ENCODE measurements at regions not wholly inside any gene's neighbourhood (a gene's known extent, or its start where the extent isn't known, plus 50 kb on each side); places are given as distances from the start of the nearest gene placed in this dataset.

DNA sequence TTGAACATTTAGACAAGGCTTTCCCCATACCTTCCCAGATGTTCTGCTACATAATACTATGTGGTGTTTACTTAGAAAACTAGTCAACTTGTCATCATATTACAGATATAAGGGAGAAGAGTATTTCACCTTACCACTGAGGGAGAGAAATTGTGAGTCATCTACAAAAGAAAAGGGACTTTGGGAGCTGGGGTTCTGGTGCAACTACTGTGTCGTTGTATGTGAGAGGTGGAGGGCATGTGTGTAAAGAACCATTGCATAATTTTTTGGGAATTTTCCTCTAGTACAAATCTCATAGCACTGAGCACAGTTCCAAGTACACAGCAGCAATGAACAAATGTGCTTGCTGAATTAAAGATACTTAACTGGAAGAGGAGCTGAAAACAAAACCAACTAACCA is 665.6 kb downstream of the DHX35 start:
- no peak for DNase-seq

DNA sequence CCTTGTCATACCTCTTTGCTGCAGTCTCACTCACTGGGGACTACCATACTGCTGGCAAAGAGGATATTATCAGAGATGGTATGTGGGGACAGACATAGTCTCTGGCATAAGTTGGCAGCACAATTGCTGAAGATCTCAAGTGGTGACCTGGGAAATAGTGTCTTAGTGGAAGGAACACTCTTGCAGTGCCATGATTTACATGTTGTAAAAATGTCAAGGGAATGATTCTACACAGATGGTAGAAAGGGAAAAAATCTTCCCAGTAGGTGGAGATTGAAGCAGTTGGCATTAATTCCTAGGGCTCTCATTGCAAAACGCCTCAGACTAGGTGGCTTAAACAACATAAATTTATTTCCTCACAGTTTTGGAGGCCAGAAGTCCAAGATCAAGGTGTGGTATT is 662.2 kb downstream of the DHX35 start:
- no peak for DNase-seq
- in situ Hi-C loops (cut with HindIII; ENCODE audit: low pct_ligation_motif_present, low pct_unique_long_range_greater_than_20kb, low sequenced_read_pairs): no loop called here

More for the DNA sequence above, 665.6 kb downstream of the DHX35 start:
- in situ Hi-C loops (cut with HindIII; ENCODE audit: low pct_ligation_motif_present, low pct_unique_long_range_greater_than_20kb, low sequenced_read_pairs): no loop called here

DNA sequence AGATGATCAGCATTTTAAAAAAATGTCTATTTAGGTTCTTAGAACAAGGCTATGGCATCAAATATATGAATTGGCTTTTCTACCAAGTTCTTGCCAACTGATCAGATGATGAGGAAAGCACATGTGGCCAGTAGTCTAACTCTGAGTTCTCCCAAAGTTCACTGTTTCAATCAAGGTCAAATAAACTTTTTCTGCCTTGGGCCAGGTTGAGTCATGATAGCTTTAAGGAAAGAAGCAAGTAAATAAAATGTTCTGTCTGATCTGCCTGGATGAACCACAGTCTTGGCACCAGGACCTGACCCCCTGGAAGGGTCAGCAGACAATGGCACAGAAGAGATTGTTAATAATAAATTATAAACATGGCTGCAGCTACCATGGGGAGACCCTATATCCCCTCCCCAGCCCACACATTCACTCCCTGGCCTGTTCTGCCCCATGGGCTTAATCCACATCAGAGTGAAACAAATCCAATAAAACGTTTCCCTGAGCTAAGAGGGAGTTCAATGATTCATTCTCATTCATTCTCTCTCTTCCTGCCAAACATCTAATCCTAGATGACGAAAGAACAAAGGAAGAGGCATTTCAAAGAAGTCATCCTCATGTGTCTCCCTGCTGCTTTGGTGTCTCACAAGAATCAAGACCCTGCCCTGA is 661.6 kb downstream of the DHX35 start:
- no peak for DNase-seq
- in situ Hi-C loops (cut with HindIII; ENCODE audit: low pct_ligation_motif_present, low pct_unique_long_range_greater_than_20kb, low sequenced_read_pairs): no loop called here

DNA sequence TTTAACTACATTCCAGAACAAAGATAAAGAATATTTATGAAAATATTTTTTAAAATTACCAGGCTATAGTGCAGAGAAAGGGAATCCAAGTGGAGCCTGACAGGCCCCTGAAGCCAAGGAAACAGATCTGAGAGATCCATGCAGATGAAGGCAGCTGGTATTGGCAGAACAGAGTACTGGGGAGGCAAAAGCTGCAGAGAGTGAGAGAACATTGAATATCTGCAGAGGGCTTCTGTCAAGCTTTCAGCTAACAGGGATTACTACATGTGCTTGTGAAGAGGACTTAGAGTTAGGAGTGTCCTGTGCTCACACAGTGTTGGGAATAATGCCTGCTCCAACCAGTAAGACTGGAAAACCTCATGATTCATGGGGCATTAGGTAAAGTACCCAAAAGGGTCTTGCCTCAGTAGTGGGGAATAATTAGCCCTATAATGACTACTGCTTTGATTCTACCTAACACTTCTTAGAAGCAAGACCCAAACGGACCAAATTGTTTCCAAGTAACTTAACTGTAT is 657.2 kb downstream of the DHX35 start:
- in situ Hi-C loops (cut with HindIII; ENCODE audit: low pct_ligation_motif_present, low pct_unique_long_range_greater_than_20kb, low sequenced_read_pairs): no loop called here
- no peak for DNase-seq

DNA sequence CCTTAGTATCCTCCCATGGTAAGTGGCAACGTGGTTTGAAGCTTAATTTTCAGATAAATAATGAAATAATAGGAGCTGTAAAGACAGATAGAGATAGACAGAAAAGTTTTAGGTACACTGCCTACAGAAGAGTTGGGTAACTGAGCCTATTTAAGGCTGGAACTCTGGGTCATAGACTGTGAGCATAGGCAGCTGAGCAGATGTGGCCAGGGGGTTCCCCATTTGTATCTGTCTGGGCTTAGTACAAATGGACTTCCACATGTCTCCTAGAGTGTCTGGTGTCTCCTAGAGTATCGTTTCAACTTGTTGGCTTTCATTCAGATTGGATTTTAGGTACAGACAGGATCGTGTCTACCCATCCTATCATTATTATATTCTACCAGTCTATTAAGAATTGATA is 649.8 kb downstream of the DHX35 start:
- DNase-seq: no peak
- in situ Hi-C loops (cut with HindIII; ENCODE audit: low pct_ligation_motif_present, low pct_unique_long_range_greater_than_20kb, low sequenced_read_pairs): no loop called here

DNA sequence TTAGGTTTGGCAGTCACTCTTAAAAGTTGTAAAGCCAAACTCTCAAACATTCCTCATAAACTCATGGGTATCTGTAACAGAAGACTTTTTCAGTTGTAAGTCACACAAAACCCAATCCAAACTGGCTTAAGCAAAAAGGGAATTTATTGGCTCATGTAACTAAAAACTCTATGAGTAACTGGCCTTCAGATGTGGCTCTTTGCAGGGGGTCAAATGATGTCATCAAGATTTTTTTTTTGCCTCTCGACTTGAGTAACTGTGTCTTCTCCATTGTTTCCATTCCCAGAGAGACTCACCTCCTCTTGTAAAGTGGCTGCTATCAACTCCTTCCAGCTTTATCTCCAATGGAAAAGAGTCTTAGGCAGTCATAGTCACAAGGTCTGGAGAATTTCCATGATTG is 645.0 kb downstream of the DHX35 start:
- in situ Hi-C loops (cut with HindIII; ENCODE audit: low pct_ligation_motif_present, low pct_unique_long_range_greater_than_20kb, low sequenced_read_pairs): no loop called here
- no peak for DNase-seq

DNA sequence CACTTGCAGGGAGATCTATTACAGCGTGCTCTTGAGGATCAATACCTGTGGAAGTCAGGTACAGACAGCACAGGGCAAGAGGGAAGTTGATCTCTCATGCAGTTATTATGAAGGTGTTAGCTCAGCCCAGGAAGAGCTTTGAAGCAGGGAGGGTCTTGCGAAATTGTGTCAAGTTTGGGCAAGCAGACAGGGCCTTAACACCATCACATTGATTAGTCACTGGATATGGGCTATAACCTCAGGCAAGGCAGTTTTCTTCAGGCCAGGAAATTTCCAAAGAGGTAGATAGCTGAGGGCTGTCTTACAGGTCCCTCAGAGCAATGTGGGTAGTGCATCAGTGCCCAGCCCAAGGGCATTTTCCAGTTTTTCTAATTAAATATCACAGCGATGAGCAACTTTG is 643.8 kb downstream of the DHX35 start:
- DNase-seq: no peak

DNA sequence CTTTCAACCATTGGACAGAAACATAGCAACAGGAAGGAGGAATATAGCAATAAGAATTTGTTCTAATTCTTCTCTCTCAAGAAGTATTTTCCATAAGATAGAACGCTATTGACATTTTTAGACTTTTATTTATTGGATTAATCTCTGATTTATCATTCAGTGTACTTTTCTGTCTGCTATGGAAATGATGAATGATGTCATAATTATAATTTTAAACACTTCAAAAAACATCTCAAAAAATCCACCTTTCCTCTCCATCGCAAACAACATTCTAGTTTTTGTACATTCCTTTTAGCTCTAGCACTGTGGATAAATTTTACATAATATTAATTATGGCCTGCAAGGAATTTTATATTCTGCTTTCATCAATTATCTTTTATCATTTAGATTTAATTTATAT is 643.2 kb downstream of the DHX35 start:
- in situ Hi-C loops (cut with HindIII; ENCODE audit: low pct_ligation_motif_present, low pct_unique_long_range_greater_than_20kb, low sequenced_read_pairs): no loop called here
- no peak for DNase-seq

More for the DNA sequence above, 643.8 kb downstream of the DHX35 start:
- in situ Hi-C loops (cut with HindIII; ENCODE audit: low pct_ligation_motif_present, low pct_unique_long_range_greater_than_20kb, low sequenced_read_pairs): no loop called here

DNA sequence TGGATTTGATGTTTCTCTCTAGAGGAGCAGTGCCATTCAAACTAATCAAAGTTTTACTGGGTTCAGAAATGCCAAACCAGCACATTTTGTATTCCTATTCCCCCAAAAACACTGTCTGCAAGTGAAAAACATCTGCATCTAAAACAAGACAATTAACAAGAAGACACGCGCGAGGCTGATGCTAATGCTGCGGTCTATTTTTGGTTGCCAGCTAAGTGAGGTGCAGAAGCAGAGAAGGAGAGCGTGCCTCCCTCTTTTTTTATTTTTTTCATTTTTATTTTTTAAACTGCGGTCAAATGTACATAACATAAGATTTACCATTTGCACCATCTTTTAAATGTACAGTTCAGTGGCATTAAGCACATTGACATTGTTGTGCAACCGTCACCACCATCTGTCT is 641.1 kb downstream of the DHX35 start:
- in situ Hi-C loops (cut with HindIII; ENCODE audit: low pct_ligation_motif_present, low pct_unique_long_range_greater_than_20kb, low sequenced_read_pairs): no loop called here
- DNase-seq: no peak

DNA sequence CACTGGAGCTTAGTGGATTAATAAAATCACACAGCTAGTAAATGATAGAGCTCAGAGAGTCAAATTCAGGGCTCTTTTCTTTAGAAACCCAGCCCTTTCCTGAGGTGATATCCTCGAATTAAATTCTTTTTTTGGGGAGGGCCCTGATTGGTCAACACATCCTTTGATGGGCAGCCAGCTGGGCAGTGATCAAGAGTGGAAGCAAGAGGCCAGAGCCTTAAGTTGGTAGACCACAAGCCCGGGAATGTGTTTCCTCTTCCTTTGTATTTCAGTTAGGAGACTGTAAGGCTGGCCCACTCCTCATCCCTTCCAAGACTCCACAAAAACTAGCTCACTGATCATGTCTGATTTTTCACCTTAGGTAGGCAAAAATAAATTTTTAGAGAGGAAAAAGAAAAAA is 640.5 kb downstream of the DHX35 start:
- no peak for DNase-seq
- in situ Hi-C loops (cut with HindIII; ENCODE audit: low pct_ligation_motif_present, low pct_unique_long_range_greater_than_20kb, low sequenced_read_pairs): no loop called here

DNA sequence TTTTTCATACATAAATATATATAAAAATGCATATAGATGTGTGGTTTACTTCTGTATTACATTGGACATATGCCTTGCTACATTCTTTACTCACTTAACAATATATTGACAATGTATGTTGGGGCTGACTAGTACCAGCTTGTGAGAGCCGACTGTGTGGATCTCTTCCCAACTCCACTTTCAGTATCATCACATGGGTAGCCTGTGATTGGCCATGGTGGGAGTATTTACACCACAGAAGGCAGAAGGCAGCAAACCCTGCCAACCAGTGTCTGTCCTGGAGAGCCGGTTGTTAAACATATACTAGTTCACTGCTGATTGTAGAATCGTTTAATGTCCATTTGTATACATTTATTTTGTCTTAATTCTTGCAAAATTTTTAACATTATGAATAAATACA is 638.7 kb downstream of the DHX35 start:
- DNase-seq: no peak
- in situ Hi-C loops (cut with HindIII; ENCODE audit: low pct_ligation_motif_present, low pct_unique_long_range_greater_than_20kb, low sequenced_read_pairs): no loop called here

DNA sequence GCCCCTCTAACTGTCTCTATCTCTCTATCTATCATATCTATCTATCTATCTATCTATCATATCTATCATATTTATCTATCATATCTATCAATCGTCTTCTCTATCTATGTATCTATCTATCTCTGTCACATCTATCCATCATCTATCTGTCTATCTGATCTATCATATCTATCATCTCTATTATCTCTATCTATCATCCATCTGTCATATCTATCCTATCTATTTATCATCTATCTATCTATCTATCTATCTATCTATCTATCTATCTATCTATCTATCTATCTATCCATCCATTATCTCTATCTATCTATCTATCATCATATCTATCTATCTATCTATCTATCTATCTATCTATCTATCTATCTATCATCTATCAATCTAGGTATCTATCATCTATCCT is 638.0 kb downstream of the DHX35 start:
- no peak for DNase-seq
- in situ Hi-C loops (cut with HindIII; ENCODE audit: low pct_ligation_motif_present, low pct_unique_long_range_greater_than_20kb, low sequenced_read_pairs): no loop called here

DNA sequence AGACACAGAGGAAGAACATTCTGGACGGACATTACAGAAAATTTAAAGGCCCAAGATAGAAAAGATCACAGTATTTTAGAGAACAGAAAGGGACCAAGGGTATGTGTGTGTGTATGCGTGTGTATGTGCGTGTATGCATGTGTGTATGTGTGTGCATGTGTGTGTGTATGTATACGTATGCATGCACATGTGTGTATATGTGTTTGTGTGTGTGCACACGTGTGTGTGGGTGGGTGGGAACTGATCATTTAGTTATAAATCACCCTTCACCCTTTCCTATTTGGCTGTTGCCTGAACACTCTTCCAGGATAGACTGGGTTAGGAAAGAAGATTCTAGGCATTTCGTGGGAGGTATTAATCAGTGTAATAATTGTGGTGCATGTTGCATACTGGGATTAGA is 634.4 kb downstream of the DHX35 start:
- DNase-seq: no peak
- in situ Hi-C loops (cut with HindIII; ENCODE audit: low pct_ligation_motif_present, low pct_unique_long_range_greater_than_20kb, low sequenced_read_pairs): no loop called here

DNA sequence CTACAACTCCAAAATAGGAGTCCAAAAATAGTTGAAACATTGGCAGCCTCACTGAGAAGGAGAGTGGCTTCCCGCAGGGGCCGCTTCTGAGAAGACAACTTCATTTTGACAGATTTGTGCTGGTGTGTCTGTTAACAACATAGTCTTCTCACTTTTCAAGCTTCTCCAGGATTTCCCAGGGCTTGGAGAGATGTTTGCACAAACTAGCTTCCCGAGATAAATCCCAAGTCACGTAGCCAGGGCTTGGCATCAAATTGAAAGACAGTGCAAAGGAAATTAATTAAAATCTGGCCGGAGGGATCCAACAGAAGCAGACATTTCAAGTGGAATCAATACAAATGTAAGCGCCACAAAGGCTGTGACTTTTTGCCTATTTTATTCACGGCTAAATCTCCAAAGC is 630.2 kb downstream of the DHX35 start:
- in situ Hi-C loops (cut with HindIII; ENCODE audit: low pct_ligation_motif_present, low pct_unique_long_range_greater_than_20kb, low sequenced_read_pairs): no loop called here
- no peak for DNase-seq

DNA sequence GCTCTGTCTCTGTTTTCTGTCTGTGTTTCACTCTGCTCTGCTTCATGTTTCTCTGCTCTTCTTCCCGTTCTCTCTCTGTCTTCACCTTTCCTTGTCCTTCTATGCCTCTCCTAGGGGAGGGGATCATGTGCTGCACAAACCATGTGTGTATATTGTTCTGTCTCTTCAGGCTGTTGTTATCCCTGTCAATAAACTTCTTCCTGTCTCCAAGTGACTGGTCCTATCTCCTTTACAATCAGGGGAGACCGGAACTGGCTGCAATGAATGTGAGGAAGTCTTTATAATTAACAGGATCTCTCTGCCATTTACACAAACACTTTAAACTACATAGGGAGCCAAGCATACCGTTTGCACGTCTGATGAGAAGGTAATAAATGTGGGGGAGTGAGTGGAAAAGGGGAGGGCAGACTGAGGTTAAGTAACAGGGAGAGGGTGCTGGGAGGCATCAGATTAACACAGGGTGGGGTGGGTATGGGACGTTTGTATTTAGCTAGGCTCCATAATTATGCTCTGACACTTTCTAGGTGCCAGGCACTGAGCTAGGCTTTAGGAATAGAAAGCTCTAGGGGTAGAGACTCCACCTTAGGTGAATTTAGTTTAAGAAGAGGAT is 626.1 kb downstream of the DHX35 start:
- in situ Hi-C loops (cut with HindIII; ENCODE audit: low pct_ligation_motif_present, low pct_unique_long_range_greater_than_20kb, low sequenced_read_pairs): no loop called here
- no peak for DNase-seq

DNA sequence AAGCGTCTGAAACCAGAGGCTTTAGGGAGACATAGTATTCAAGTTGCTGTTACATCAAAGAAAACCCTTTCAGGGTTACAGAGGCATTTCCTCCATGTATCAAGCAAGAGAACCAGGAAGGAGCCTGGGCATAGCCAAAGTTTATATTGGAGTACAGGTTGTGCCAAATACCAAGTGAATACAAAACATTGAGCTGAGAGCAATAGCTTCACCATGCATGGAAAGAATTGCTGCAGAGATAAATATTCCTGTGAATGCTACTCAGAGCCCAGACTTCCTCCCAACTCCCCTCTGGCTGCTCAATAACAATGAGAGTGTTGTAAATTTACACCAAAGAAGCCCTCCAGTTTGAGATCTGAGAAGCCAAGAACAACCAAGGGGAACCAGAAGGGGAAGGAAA is 618.9 kb downstream of the DHX35 start:
- DNase-seq: no peak
- in situ Hi-C loops (cut with HindIII; ENCODE audit: low pct_ligation_motif_present, low pct_unique_long_range_greater_than_20kb, low sequenced_read_pairs): no loop called here

DNA sequence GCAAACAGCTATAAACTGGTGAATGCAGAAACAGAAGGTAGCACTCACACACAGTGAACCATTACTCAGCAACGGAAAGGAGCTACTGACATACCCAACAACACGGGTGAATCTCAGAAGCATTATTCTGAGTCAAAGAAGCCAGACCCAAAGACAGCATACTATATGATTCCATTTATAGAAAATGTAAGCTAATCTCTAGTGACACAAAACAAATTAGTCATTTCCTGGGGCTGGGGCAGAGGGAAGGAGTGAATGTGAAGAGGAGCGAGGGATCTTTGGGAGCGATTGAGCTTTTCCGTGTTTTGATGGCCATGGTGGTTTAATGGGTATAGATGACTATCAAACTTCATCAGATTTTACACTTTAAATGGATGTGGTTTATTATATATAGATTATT is 614.6 kb downstream of the DHX35 start:
- in situ Hi-C loops (cut with HindIII; ENCODE audit: low pct_ligation_motif_present, low pct_unique_long_range_greater_than_20kb, low sequenced_read_pairs): no loop called here
- no peak for DNase-seq

DNA sequence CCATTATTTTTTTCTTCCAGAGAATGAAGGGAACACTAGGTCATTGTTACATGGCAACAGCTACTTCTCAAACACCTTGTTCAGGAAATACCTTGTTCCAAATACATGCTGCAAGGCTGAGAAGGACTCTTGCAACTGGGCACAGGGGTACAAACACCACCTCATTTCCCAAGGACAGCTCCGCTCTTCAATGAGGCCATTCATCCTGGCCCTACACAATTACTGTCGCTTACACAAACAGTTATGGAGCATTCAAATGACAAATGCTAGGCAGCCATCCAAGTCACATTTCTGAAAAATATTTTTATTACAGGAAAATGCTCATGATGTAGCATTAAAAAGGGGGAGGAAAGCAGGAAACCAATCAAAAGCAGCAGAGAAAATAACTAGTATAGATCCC is 611.9 kb downstream of the DHX35 start:
- no peak for DNase-seq
- in situ Hi-C loops (cut with HindIII; ENCODE audit: low pct_ligation_motif_present, low pct_unique_long_range_greater_than_20kb, low sequenced_read_pairs): no loop called here

DNA sequence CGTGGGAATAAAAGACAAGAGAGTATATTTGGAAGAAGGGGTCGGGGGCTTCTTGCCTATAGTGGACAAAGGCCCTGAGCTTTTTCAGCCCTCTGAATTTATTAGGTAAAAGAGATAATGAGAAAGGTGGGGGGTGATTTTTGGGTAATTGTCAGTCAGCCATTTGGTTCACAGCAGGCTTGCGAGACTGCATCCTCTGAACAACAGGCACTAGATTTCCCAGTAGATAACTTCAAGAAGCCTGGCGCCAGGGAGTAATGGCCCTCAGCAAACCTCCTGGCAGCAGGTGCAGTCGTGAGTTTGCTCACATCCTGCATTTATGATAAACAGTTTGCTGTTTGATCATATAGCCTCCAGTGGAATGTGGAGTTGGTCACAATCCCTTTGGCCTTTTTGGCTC is 609.0 kb downstream of the DHX35 start:
- in situ Hi-C loops (cut with HindIII; ENCODE audit: low pct_ligation_motif_present, low pct_unique_long_range_greater_than_20kb, low sequenced_read_pairs): no loop called here
- no peak for DNase-seq

DNA sequence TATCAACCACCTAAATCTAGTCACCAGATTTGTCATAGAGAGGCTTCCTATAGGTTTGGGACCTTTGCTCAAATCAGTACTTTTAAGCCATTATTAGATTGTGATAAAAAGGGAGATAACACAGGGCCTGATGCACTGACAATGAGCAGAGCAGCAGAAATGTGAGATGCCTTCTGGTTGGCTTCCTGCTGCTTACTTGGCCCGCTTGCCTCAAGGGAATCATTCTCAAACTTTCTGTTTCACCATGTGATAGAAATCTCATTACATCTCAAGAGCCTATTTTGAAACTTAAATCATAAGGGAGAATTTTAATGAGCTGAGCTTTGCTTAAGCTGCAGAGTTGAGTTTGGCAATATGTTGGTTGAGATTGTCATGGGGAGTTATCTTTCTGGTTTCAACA is 606.0 kb downstream of the DHX35 start:
- in situ Hi-C loops (cut with HindIII; ENCODE audit: low pct_ligation_motif_present, low pct_unique_long_range_greater_than_20kb, low sequenced_read_pairs): no loop called here
- no peak for DNase-seq
